ENCODE measurements at regions not wholly inside any gene's neighbourhood (a gene's known extent, or its start where the extent isn't known, plus 50 kb on each side); places are given as distances from the start of the nearest gene placed in this dataset.

DNA sequence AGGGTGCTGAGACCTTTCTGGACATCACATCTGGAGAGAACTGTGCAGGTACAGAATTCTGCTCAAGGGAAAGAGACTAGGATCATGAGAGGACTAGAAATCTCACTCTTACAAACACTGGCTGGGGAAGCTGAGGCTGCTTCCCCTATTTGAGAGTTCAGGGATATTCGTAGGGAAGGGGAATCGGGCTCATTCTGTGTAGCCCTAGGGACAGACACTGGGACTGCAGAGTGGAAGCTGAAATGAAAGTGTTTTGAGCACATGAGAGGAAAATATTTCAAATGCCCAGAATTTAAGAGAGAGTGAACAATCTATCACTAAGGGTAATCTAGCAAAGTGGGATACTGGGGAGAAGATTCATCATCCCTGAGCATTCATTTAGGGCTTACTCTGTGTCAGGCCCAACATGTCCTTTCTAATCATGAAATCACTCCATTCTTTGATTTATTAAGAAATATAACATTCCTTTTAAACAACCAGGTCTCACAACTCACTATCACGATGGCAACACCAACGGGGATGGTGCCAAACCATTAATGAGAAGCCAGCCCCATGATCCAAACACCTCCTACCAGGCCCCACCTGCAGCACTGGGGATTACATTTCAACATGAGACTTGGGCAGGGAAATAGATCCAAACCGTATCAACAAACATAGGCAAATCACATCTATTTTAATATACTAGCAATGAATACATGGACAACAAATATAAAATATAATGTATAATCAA lies 63.0 kb downstream of the CPN2 start:
- no peak overlapping the region for H2AFZ ChIP-seq (ENCODE audit: low read length)
- POLR2A ChIA-PET, result interaction anchor here (0.6 kb wide), 1 partner anchor 13 kb away, joined by 3 read pairs; no protein-coding TSS in a partner anchor
- H3K9me2 ChIP-seq (ENCODE audit: insufficient read depth, low read length), result no peaks in the 10 kb centered on the region
- no TSS peak for BruUV-seq (replicated peaks)
- no peaks in the 10 kb centered on the region for H3K36me3 ChIP-seq (ENCODE audit: insufficient read depth, low read length)
- H3K27ac ChIP-seq (ENCODE audit: low read depth, low read length, poor library complexity, severe bottlenecking), result no peak overlapping the region
- H3K4me2 ChIP-seq (ENCODE audit: low read length), result no peak overlapping the region
- no peak for TF ChIP-seq CTCF (conservative IDR thresholded peaks at IDR 0.05; ENCODE audit: low read length)
- TF ChIP-seq EZH2phosphoT487 (IDR thresholded peaks at IDR 0.05; ENCODE audit: borderline replicate concordance, low read depth, low read length), result no peak
- H3K4me3 ChIP-seq (ENCODE audit: low read depth, low read length, poor library complexity, severe bottlenecking), result no peak overlapping the region
- intact Hi-C loops (cut with micrococcal nuclease; ENCODE audit: unreplicated experiment), result no loop called here
- CTCF ChIA-PET (ENCODE audit: unreplicated experiment), result no interaction called here
- H3K9me3 ChIP-seq (ENCODE audit: low read length), result no peaks in the 10 kb centered on the region
- no peaks in the 10 kb centered on the region for H4K20me1 ChIP-seq (ENCODE audit: insufficient read depth, low read length)
- no peaks in the 10 kb centered on the region for H3K79me2 ChIP-seq (ENCODE audit: insufficient read depth, low read depth, low read length)
- H3K4me1 ChIP-seq (ENCODE audit: insufficient read depth, low read length, poor library complexity, severe bottlenecking), result no peaks in the 10 kb centered on the region
- DNase-seq (ENCODE audit: low spot score), result no peak
